Endothelial cell of umbilical vein (primary cell): ENCODE measurements at regions not wholly inside any gene's neighbourhood (a gene's known extent, or its start where the extent isn't known, plus 50 kb on each side); places are given as distances from the start of the nearest gene placed in this dataset.

Source experiments
- BruUV-seq: library from RNA; stranded (reverse); fragments of 400-500 nt; replicated peaks from 2 replicates; lab custom pipeline; 2021; lab: Mats Ljungman, UMichigan
- CTCF ChIA-PET: fragments of 300-600, 350-600 bp; sonication (Branson Sonifier 250); formaldehyde crosslinking; loops from one replicate; lab custom pipeline; 2021; ENCODE audit warnings: antibody characterized with exemption, inconsistent platforms; lab: Charles Lee
- POLR2A ChIA-PET: fragments of 300-600, 350-600 bp; sonication (Branson Sonifier 250); formaldehyde crosslinking; loops from one replicate; lab custom pipeline; 2021; ENCODE audit warnings: antibody characterized with exemption, inconsistent platforms; lab: Charles Lee
- DNase-seq: peaks from one replicate; pipeline ENCODE4 v3.0.0-alpha.2; 2011; ENCODE audit warnings: low read depth, low spot score
- FAIRE-seq: peaks from 2 replicates; lab custom pipeline; 2011; peaks lifted over from hg19 to GRCh38; lab: Jason Lieb, UNC
- H2AFZ ChIP-seq: 2 replicates; pipeline ENCODE4 v1.6.0; 2012; ENCODE audit warnings: low read depth, low read length, control low read depth, inconsistent platforms
- H3K27ac ChIP-seq: 2 replicates; pipeline ENCODE4 v1.5.1; 2011; ENCODE audit warnings: low read depth, mild to moderate bottlenecking, control low read depth, low read length, moderate library complexity; ENCODE audit not compliant: insufficient read depth
- H3K27me3 ChIP-seq, 2 experiments: 2 replicates each; pipeline versions ENCODE4 v1.6.0 to v1.6.1; 2011; ENCODE audit warnings: low read length in 2 of 2, mixed read lengths in 1 of 2; ENCODE audit not compliant: control insufficient read depth in 2 of 2, insufficient read depth in 2 of 2
- H3K36me3 ChIP-seq, 2 experiments: 2 replicates in 1 of 2; 3 replicates in 1 of 2; pipeline ENCODE4 v1.5.1; 2011; ENCODE audit warnings: low read length in 2 of 2, mild to moderate bottlenecking in 1 of 2, moderate library complexity in 1 of 2; ENCODE audit not compliant: control insufficient read depth in 2 of 2, insufficient read depth in 2 of 2; ENCODE audit errors: extremely low read depth in 1 of 2
- H3K4me1 ChIP-seq: 3 replicates; pipeline ENCODE4 v1.5.1; 2011; ENCODE audit warnings: mild to moderate bottlenecking, low read length; ENCODE audit not compliant: control insufficient read depth, insufficient read depth; ENCODE audit errors: extremely low read depth
- H3K4me2 ChIP-seq: 2 replicates; pipeline ENCODE4 v1.6.1; 2011; ENCODE audit warnings: low read length, control low read depth, mixed read lengths; ENCODE audit not compliant: insufficient read depth
- H3K4me3 ChIP-seq, 3 experiments: fragments of 200-600 bp in 1 of 3; sonication (generic), shearing (Covaris generic) in 1 of 3; replicated peaks in 1 of 3; 2 replicates each; pipeline ENCODE4 v1.5.1; 2011 to 2016; ENCODE audit warnings: control low read depth in 3 of 3, low read length in 3 of 3, mild to moderate bottlenecking in 2 of 3, inconsistent platforms in 1 of 3, low read depth in 1 of 3, moderate library complexity in 1 of 3; ENCODE audit not compliant: insufficient read depth in 1 of 3
- H3K79me2 ChIP-seq: 2 replicates; pipeline ENCODE4 v1.6.0; 2012; ENCODE audit warnings: low read length, inconsistent platforms; ENCODE audit not compliant: control insufficient read depth, insufficient read depth
- H3K9ac ChIP-seq: replicated peaks from 2 replicates; pipeline ENCODE3; 2011; ENCODE audit warnings: low read length, control low read depth; ENCODE audit not compliant: insufficient read depth; ENCODE audit errors: extremely low read depth
- H3K9me1 ChIP-seq: replicated peaks from 3 replicates; pipeline ENCODE4 v1.6.0; 2011; ENCODE audit warnings: mild to moderate bottlenecking, low read length; ENCODE audit not compliant: control insufficient read depth, insufficient read depth; ENCODE audit errors: extremely low read depth
- H3K9me3 ChIP-seq: replicated peaks from 2 replicates; pipeline ENCODE4 v1.5.1; 2012; ENCODE audit warnings: low read length, inconsistent platforms; ENCODE audit not compliant: control insufficient read depth, insufficient read depth
- H4K20me1 ChIP-seq: replicated peaks from 2 replicates; pipeline ENCODE3; 2011; ENCODE audit warnings: mild to moderate bottlenecking, low read length; ENCODE audit not compliant: control insufficient read depth, insufficient read depth; ENCODE audit errors: extremely low read depth
- EZH2 ChIP-seq: IDR thresholded peaks from 2 replicates; pipeline ENCODE4 v1.6.1; 2012; ENCODE audit warnings: borderline replicate concordance, low read depth, mild to moderate bottlenecking, moderate library complexity, low read length, inconsistent platforms; ENCODE audit not compliant: severe bottlenecking
- FOS ChIP-seq: IDR thresholded peaks from 2 replicates; pipeline ENCODE4 v1.6.1; 2011; ENCODE audit warnings: mild to moderate bottlenecking, low read length, moderate library complexity, borderline replicate concordance; ENCODE audit not compliant: insufficient read depth
- GATA2 ChIP-seq: IDR thresholded peaks from 2 replicates; pipeline ENCODE4 v1.7.0; 2011; ENCODE audit warnings: low read depth, mild to moderate bottlenecking, moderate library complexity, mixed read lengths, low read length; ENCODE audit not compliant: insufficient read length, insufficient read depth
- JUN ChIP-seq: IDR thresholded peaks from 2 replicates; pipeline ENCODE4 v1.6.1; 2011; ENCODE audit warnings: borderline replicate concordance, low read depth; ENCODE audit not compliant: insufficient read length, insufficient read depth
- MAX ChIP-seq: IDR thresholded peaks from 2 replicates; pipeline ENCODE4 v1.6.1; 2011; ENCODE audit not compliant: insufficient read depth, insufficient read length
- MYC ChIP-seq: IDR thresholded peaks from one replicate; pipeline ENCODE4 v1.6.1; 2011; ENCODE audit warnings: mild to moderate bottlenecking, low read depth, low read length
- POLR2A ChIP-seq: IDR thresholded peaks from 2 replicates; pipeline ENCODE4 v1.6.1; 2012; ENCODE audit warnings: low read depth, mild to moderate bottlenecking, control low read depth, low read length
- POLR2AphosphoS5 ChIP-seq: IDR thresholded peaks from 2 replicates; pipeline ENCODE4 v1.6.1; 2012; ENCODE audit warnings: low read depth, mild to moderate bottlenecking, control low read depth, low read length, moderate library complexity; ENCODE audit not compliant: insufficient read depth
- dilution Hi-C: fragments of 300-500 bp; cut with MboI; formaldehyde crosslinking; loops from one replicate; pipeline ENCODE4 v1.15.0; 2019; ENCODE audit warnings: low sequenced_read_pairs; ENCODE audit not compliant: extremely low pct_ligation_motif_present
- intact Hi-C: fragments of 100-400 bp; cut with micrococcal nuclease; formaldehyde crosslinking; loops from one replicate; pipeline ENCODE4 v1.10.0; 2022
- TF ChIP-seq, protein P1 (sequence below), 2 donors: IDR thresholded peaks; 1 replicate in 1 of 2; 2 replicates in 1 of 2; pipeline ENCODE4 v1.5.1; 2011; ENCODE audit warnings: low read length in 2 of 2, mild to moderate bottlenecking in 2 of 2, moderate library complexity in 2 of 2, control low read depth in 1 of 2, inconsistent platforms in 1 of 2, low read depth in 1 of 2; ENCODE audit not compliant: insufficient read depth in 1 of 2; ENCODE audit errors: extremely low read depth in 1 of 2

- H3K9me3 ChIP-seq: no peaks in the 10 kb centered on the region
- DNase-seq (no peak), FAIRE-seq (no peak)
- H3K4me2 ChIP-seq: no peak overlapping the region
- TF ChIP-seq POLR2A: no peak
- TF ChIP-seq FOS: no peak
- TF ChIP-seq MYC: no peak
- no peak for TF ChIP-seq MAX
- TF ChIP-seq EZH2: no peak
- TF ChIP-seq POLR2AphosphoS5: no peak
- no peak for TF ChIP-seq GATA2
- TF ChIP-seq, protein P1, sequence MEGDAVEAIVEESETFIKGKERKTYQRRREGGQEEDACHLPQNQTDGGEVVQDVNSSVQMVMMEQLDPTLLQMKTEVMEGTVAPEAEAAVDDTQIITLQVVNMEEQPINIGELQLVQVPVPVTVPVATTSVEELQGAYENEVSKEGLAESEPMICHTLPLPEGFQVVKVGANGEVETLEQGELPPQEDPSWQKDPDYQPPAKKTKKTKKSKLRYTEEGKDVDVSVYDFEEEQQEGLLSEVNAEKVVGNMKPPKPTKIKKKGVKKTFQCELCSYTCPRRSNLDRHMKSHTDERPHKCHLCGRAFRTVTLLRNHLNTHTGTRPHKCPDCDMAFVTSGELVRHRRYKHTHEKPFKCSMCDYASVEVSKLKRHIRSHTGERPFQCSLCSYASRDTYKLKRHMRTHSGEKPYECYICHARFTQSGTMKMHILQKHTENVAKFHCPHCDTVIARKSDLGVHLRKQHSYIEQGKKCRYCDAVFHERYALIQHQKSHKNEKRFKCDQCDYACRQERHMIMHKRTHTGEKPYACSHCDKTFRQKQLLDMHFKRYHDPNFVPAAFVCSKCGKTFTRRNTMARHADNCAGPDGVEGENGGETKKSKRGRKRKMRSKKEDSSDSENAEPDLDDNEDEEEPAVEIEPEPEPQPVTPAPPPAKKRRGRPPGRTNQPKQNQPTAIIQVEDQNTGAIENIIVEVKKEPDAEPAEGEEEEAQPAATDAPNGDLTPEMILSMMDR (IDR thresholded peaks at IDR 0.05; ENCODE audit: extremely low read depth in 1 of 2, insufficient read depth in 1 of 2, low read depth in 1 of 2, low read length in 2 of 2): no peak
- TF ChIP-seq JUN: no peak
- H3K4me3 ChIP-seq: no peak overlapping the region
- no peak overlapping the region for H2AFZ ChIP-seq
- intact Hi-C loops (no loop called here), dilution Hi-C loops (no loop called here)
- H3K4me1 ChIP-seq: no peaks in the 10 kb centered on the region
- H4K20me1 ChIP-seq: no peaks in the 10 kb centered on the region
- H3K27ac ChIP-seq: no peak overlapping the region
- H3K36me3 ChIP-seq: no peaks in the 10 kb centered on the region
- BruUV-seq: no TSS peak
- no peaks in the 10 kb centered on the region for H3K9me1 ChIP-seq
- ChIA-PET CTCF (interaction anchor here (1.5 kb wide), 1 partner anchor 18 kb away, joined by 3 read pairs; no protein-coding TSS in a partner anchor), POLR2A (no interaction called here)
- H3K27me3 ChIP-seq: no peaks in the 10 kb centered on the region
- H3K79me2 ChIP-seq: no peaks in the 10 kb centered on the region
- H3K9ac ChIP-seq: no peak overlapping the region
These were observed 429.8 kb upstream of the TPM1 start for GRCh38 chr15:62612771-62613170.
